CD4-positive, alpha-beta T cell treated with Interleukin-17A for 1 hour (primary cell): ENCODE measurements at regions not wholly inside any gene's neighbourhood (a gene's known extent, or its start where the extent isn't known, plus 50 kb on each side); places are given as distances from the start of the nearest gene placed in this dataset.

Experiments
- DNase-seq: peaks from one replicate; pipeline ENCODE4 v3.0.0-alpha.2; 2020

GRCh38 chr16:51637770-51638094 is 486.7 kb upstream of the SALL1 start:
- DNase-seq: no peak

GRCh38 chr16:51636920-51637769 is 486.1 kb upstream of the SALL1 start:
- DNase-seq: no peak

- no peak for DNase-seq
These were observed 484.1 kb upstream of the SALL1 start for GRCh38 chr16:51635181-51635580.

- no peak for DNase-seq
These were observed 479.0 kb upstream of the SALL1 start for GRCh38 chr16:51630076-51630475.

GRCh38 chr16:51629576-51629975 is 478.5 kb upstream of the SALL1 start:
- no peak for DNase-seq

- no peak for DNase-seq
These were observed 473.2 kb upstream of the SALL1 start for GRCh38 chr16:51624080-51624775.

- DNase-seq: no peak
These were observed 470.5 kb upstream of the SALL1 start for GRCh38 chr16:51621610-51622009.

- no peak for DNase-seq
These were observed 464.1 kb upstream of the SALL1 start for GRCh38 chr16:51615141-51615540.

- DNase-seq: no peak
These were observed 456.2 kb upstream of the SALL1 start for GRCh38 chr16:51607201-51607651.

- no peak for DNase-seq
These were observed 445.2 kb upstream of the SALL1 start for GRCh38 chr16:51596247-51596646.

GRCh38 chr16:51592535-51593300 is 441.6 kb upstream of the SALL1 start:
- no peak for DNase-seq

GRCh38 chr16:51592001-51592501 is 441.0 kb upstream of the SALL1 start:
- DNase-seq: no peak

GRCh38 chr16:51591480-51591879 is 440.4 kb upstream of the SALL1 start:
- DNase-seq: no peak

- DNase-seq: no peak
These were observed 428.7 kb upstream of the SALL1 start for GRCh38 chr16:51579652-51580360.

GRCh38 chr16:51577621-51578303 is 426.7 kb upstream of the SALL1 start:
- DNase-seq: no peak

- no peak for DNase-seq
These were observed 425.6 kb upstream of the SALL1 start for GRCh38 chr16:51576498-51577195.

- DNase-seq: no peak
These were observed 422.1 kb upstream of the SALL1 start for GRCh38 chr16:51573191-51573590.

- DNase-seq: no peak
These were observed 418.3 kb upstream of the SALL1 start for GRCh38 chr16:51569203-51569931.

- no peak for DNase-seq
These were observed 416.8 kb upstream of the SALL1 start for GRCh38 chr16:51567911-51568310.

GRCh38 chr16:51565184-51565583 is 414.1 kb upstream of the SALL1 start:
- DNase-seq: no peak

- DNase-seq: no peak
These were observed 411.8 kb upstream of the SALL1 start for GRCh38 chr16:51562891-51563290.
